Astrocyte of the cerebellum (primary cell): ENCODE measurements at regions not wholly inside any gene's neighbourhood (a gene's known extent, or its start where the extent isn't known, plus 50 kb on each side); places are given as distances from the start of the nearest gene placed in this dataset.

Experiments
- DNase-seq: peaks from one replicate; pipeline ENCODE4 v3.0.0-alpha.2; 2011; ENCODE audit warnings: low read depth
- H3K4me3 ChIP-seq: 2 replicates; pipeline ENCODE4 v1.5.1; 2011; ENCODE audit warnings: mild to moderate bottlenecking, low read depth, low read length, moderate library complexity
- in situ Hi-C: cut with HindIII; loops from 2 replicates; pipeline ENCODE4 v1.10.0; 2017; ENCODE audit warnings: low sequenced_read_pairs
- TF ChIP-seq, protein P1 (sequence below): IDR thresholded peaks from 2 replicates; pipeline ENCODE4 v1.5.1; 2012; ENCODE audit warnings: low read length, low read depth, moderate library complexity, mild to moderate bottlenecking; ENCODE audit errors: missing control alignments

GRCh38 chr7:89401099-89401498 is 605.6 kb upstream of the TEX47 start:
- no peak for DNase-seq

GRCh38 chr7:89401690-89402089 is 606.2 kb upstream of the TEX47 start:
- no peak for DNase-seq
- TF ChIP-seq, protein P1, sequence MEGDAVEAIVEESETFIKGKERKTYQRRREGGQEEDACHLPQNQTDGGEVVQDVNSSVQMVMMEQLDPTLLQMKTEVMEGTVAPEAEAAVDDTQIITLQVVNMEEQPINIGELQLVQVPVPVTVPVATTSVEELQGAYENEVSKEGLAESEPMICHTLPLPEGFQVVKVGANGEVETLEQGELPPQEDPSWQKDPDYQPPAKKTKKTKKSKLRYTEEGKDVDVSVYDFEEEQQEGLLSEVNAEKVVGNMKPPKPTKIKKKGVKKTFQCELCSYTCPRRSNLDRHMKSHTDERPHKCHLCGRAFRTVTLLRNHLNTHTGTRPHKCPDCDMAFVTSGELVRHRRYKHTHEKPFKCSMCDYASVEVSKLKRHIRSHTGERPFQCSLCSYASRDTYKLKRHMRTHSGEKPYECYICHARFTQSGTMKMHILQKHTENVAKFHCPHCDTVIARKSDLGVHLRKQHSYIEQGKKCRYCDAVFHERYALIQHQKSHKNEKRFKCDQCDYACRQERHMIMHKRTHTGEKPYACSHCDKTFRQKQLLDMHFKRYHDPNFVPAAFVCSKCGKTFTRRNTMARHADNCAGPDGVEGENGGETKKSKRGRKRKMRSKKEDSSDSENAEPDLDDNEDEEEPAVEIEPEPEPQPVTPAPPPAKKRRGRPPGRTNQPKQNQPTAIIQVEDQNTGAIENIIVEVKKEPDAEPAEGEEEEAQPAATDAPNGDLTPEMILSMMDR = no peak
- in situ Hi-C loops = no loop called here
- no peak overlapping the region for H3K4me3 ChIP-seq

More at GRCh38 chr7:89401099-89401498, 605.6 kb upstream of the TEX47 start:
- no peak overlapping the region for H3K4me3 ChIP-seq
- TF ChIP-seq, protein P1 = no peak
- in situ Hi-C loops = no loop called here

- in situ Hi-C loops = no loop called here
- no peak overlapping the region for H3K4me3 ChIP-seq
- TF ChIP-seq, protein P1 = no peak
- DNase-seq = no peak
These were observed 656.4 kb upstream of the TEX47 start for GRCh38 chr7:89451911-89452310.

DNA sequence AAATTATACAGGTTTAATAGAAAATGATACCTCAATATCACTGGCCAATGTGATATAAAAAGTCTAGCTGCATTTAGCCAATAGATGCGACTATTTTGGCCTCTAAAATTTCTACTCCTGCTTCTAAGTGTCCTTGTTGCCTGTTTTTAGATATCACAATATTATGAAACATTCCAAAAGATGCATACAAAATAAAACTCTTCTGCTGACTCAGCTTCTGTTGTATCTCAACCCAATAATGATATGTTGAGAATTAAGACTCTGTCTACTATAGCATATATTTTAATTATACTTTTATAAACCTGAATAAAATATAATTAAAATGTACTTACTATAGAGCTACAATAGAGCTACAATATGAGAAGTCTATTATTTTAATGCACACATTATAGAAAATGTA is 661.0 kb upstream of the TEX47 start:
- DNase-seq = no peak
- H3K4me3 ChIP-seq = no peak overlapping the region
- TF ChIP-seq, protein P1 = no peak
- in situ Hi-C loops = no loop called here

- no peak overlapping the region for H3K4me3 ChIP-seq
- in situ Hi-C loops = no loop called here
- DNase-seq = no peak
- TF ChIP-seq, protein P1 = no peak
These were observed 662.6 kb upstream of the TEX47 start for GRCh38 chr7:89458114-89458513.

- TF ChIP-seq, protein P1 = no peak
- in situ Hi-C loops = no loop called here
- no peak for DNase-seq
- no peak overlapping the region for H3K4me3 ChIP-seq
These were observed 678.9 kb upstream of the TEX47 start for GRCh38 chr7:89474456-89474855.

DNA sequence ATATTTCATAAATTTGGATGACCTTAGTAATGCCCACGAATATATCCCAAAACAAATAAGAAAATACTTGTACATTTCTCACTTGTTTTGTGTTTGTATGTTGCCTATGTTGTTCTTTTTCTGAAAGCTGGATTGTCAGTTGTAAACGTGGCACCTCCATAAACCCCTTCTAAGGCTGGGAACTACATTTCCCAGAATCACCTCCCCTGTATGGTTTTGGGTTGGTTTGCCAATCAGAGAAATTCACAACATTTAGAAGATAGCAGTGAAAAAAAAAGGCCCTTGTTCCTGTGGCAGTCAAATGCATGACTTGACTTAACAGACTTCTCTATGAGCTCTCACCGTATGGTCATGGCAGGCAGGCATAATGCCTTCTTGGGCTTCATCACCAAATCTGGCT is 676.3 kb upstream of the STEAP1 start:
- in situ Hi-C loops = no loop called here
- H3K4me3 ChIP-seq = no peak overlapping the region
- TF ChIP-seq, protein P1 = no peak
- no peak for DNase-seq
